OCI-LY7 (cell line): ENCODE measurements at regions not wholly inside any gene's neighbourhood (a gene's known extent, or its start where the extent isn't known, plus 50 kb on each side); places are given as distances from the start of the nearest gene placed in this dataset.

Source experiments
- BruUV-seq: library from RNA; stranded (reverse); fragments of 400-500 nt; replicated peaks from 2 replicates; lab custom pipeline; 2021; lab: Mats Ljungman, UMichigan
- CTCF ChIA-PET: fragments of 300-600 bp; sonication (Branson Sonifier 250); formaldehyde crosslinking; loops from one replicate; lab custom pipeline; 2022; ENCODE audit warnings: antibody characterized with exemption; ENCODE audit not compliant: unreplicated experiment; lab: Charles Lee
- POLR2A ChIA-PET: fragments of 300-600 bp; sonication (Branson Sonifier 250); formaldehyde crosslinking; loops from one replicate; lab custom pipeline; 2022; ENCODE audit warnings: antibody characterized with exemption; lab: Charles Lee
- DNase-seq: peaks from one replicate; pipeline ENCODE4 v3.0.0-alpha.2; 2015; ENCODE audit warnings: low spot score
- H2AFZ ChIP-seq: fragments of 200-600 bp; sonication (generic), shearing (Covaris generic); 2 replicates; pipeline ENCODE4 v1.6.1; 2014; ENCODE audit warnings: mild to moderate bottlenecking, antibody characterized with exemption, low read length, moderate library complexity
- H3K27ac ChIP-seq: fragments of 200-600 bp; sonication (generic); 2 replicates; pipeline ENCODE4 v1.5.1; 2014; ENCODE audit warnings: mixed run types, low read depth, mild to moderate bottlenecking, moderate library complexity, low read length, inconsistent platforms; ENCODE audit not compliant: poor library complexity, severe bottlenecking
- H3K36me3 ChIP-seq: fragments of 200-600 bp; sonication (generic); 2 replicates; pipeline ENCODE4 v1.6.1; 2014; ENCODE audit warnings: mild to moderate bottlenecking, antibody characterized with exemption, low read length, moderate library complexity, mixed read lengths; ENCODE audit not compliant: insufficient read depth
- H3K4me1 ChIP-seq: fragments of 200-600 bp; sonication (generic); 2 replicates; pipeline ENCODE4 v1.5.1; 2014; ENCODE audit warnings: mild to moderate bottlenecking, low read length; ENCODE audit not compliant: insufficient read depth, poor library complexity, severe bottlenecking
- H3K4me2 ChIP-seq: fragments of 200-600 bp; sonication (generic); 2 replicates; pipeline ENCODE4 v1.6.1; 2014; ENCODE audit warnings: mild to moderate bottlenecking, low read length
- H3K4me3 ChIP-seq: fragments of 200-600 bp; sonication (generic); 2 replicates; pipeline ENCODE4 v1.5.1; 2014; ENCODE audit warnings: mild to moderate bottlenecking, low read depth, low read length; ENCODE audit not compliant: poor library complexity, severe bottlenecking
- H3K79me2 ChIP-seq: fragments of 200-600 bp; sonication (generic); 2 replicates; pipeline ENCODE4 v1.6.1; 2016; ENCODE audit warnings: low read depth, mild to moderate bottlenecking, low read length, moderate library complexity, mixed read lengths; ENCODE audit not compliant: insufficient read depth
- H3K9me2 ChIP-seq: fragments of 200-600 bp; sonication (generic); 2 replicates; pipeline ENCODE4 v1.6.1; 2016; ENCODE audit warnings: mild to moderate bottlenecking, low read length, mixed read lengths; ENCODE audit not compliant: insufficient read depth
- H3K9me3 ChIP-seq: fragments of 200-600 bp; sonication (generic); 2 replicates; pipeline ENCODE4 v1.6.1; 2014; ENCODE audit warnings: mild to moderate bottlenecking, mixed run types, low read length, mixed read lengths
- H4K20me1 ChIP-seq: fragments of 200-600 bp; sonication (generic); 2 replicates; pipeline ENCODE4 v1.6.1; 2014; ENCODE audit warnings: mild to moderate bottlenecking, antibody characterized with exemption, low read length, moderate library complexity, mixed read lengths; ENCODE audit not compliant: insufficient read depth
- CTCF ChIP-seq: fragments of 200-600 bp; sonication (generic); conservative IDR thresholded peaks from 2 replicates; pipeline ENCODE4 v1.5.1; 2014; ENCODE audit warnings: mild to moderate bottlenecking, antibody characterized with exemption, low read length, moderate library complexity, mixed read lengths
- EZH2phosphoT487 ChIP-seq: fragments of 200-600 bp; sonication (generic); IDR thresholded peaks from 2 replicates; pipeline ENCODE4 v1.6.1; 2018; ENCODE audit warnings: low read depth, borderline replicate concordance, mild to moderate bottlenecking, mixed run types, antibody characterized with exemption, low read length, moderate library complexity, mixed read lengths
- intact Hi-C: fragments of 100-400 bp; cut with micrococcal nuclease; formaldehyde crosslinking; loops from one replicate; pipeline ENCODE4 v1.10.0; 2022; ENCODE audit not compliant: unreplicated experiment

GRCh38 chr16:80151722-80152111 is 389.1 kb upstream of the DYNLRB2 start:
- no peaks in the 10 kb centered on the region for H3K9me3 ChIP-seq
- POLR2A ChIA-PET = no interaction called here
- H3K9me2 ChIP-seq = no peaks in the 10 kb centered on the region
- H3K27ac ChIP-seq = no peak overlapping the region
- no peaks in the 10 kb centered on the region for H3K79me2 ChIP-seq
- no peak overlapping the region for H3K4me3 ChIP-seq
- H4K20me1 ChIP-seq = no peaks in the 10 kb centered on the region
- no peak overlapping the region for H3K4me2 ChIP-seq
- no peak for TF ChIP-seq CTCF
- no peak for TF ChIP-seq EZH2phosphoT487
- BruUV-seq = no TSS peak
- no peaks in the 10 kb centered on the region for H3K4me1 ChIP-seq
- intact Hi-C loops = no loop called here
- CTCF ChIA-PET = no interaction called here
- H2AFZ ChIP-seq = no peak overlapping the region
- DNase-seq = no peak
- H3K36me3 ChIP-seq = no peaks in the 10 kb centered on the region

- H3K36me3 ChIP-seq = no peaks in the 10 kb centered on the region
- H3K9me3 ChIP-seq = no peaks in the 10 kb centered on the region
- no peak for DNase-seq
- H3K4me1 ChIP-seq = no peaks in the 10 kb centered on the region
- H2AFZ ChIP-seq = no peak overlapping the region
- POLR2A ChIA-PET = no interaction called here
- no peak overlapping the region for H3K4me3 ChIP-seq
- no peaks in the 10 kb centered on the region for H3K79me2 ChIP-seq
- TF ChIP-seq EZH2phosphoT487 = no peak
- no peak for TF ChIP-seq CTCF
- H3K27ac ChIP-seq = no peak overlapping the region
- no TSS peak for BruUV-seq
- H4K20me1 ChIP-seq = no peaks in the 10 kb centered on the region
- no peak overlapping the region for H3K4me2 ChIP-seq
- intact Hi-C loops = no loop called here
- H3K9me2 ChIP-seq = no peaks in the 10 kb centered on the region
- CTCF ChIA-PET = no interaction called here
Measured at GRCh38 chr16:80150978-80151721, 389.6 kb upstream of the DYNLRB2 start.

DNA sequence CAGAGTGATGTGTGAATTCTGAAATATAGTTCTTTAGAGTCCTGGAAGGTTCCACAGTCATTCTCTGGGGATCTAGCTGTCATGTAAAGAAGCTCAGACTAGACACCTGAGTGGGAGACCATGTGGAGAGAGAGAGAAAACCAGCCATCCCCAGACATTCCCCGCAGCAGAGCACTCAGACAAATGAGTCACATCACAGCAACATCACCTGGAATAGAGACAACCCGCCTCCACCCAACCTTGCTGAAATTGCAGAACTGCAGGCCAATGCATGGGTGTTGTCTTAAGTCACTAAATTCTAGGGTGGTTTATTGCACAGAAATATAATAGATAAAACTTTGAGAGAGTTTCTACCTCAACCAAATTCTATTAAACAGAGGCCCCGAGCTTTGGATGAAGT is 392.0 kb upstream of the DYNLRB2 start:
- intact Hi-C loops = no loop called here

More for the DNA sequence above, 392.0 kb upstream of the DYNLRB2 start:
- Histone ChIP-seq H3K4me2 (no peak overlapping the region), H3K4me3 (no peak overlapping the region), H3K9me2 (no peaks in the 10 kb centered on the region), H4K20me1 (no peaks in the 10 kb centered on the region), H3K27ac (no peak overlapping the region), H3K79me2 (no peaks in the 10 kb centered on the region), H2AFZ (no peak overlapping the region), H3K4me1 (no peaks in the 10 kb centered on the region), H3K9me3 (no peaks in the 10 kb centered on the region), H3K36me3 (no peaks in the 10 kb centered on the region)
- BruUV-seq = no TSS peak
- ChIA-PET POLR2A (no interaction called here), CTCF (no interaction called here)
- DNase-seq = no peak
- TF ChIP-seq EZH2phosphoT487 = no peak
- TF ChIP-seq CTCF = no peak
